HG03196 (cell line): ENCODE measurements at regions not wholly inside any gene's neighbourhood (a gene's known extent, or its start where the extent isn't known, plus 50 kb on each side); places are given as distances from the start of the nearest gene placed in this dataset.
A peak's percentile ranks its signal among the peaks of the same experiment; 100 is the strongest.

Experiments used
- ATAC-seq: cut with Tn5 transposase; IDR thresholded peaks from one replicate; pipeline ENCODE4 v1.9.1; 2021; ENCODE audit not compliant: unreplicated experiment

GRCh38 chr2:14297340-14297739 lies 335.2 kb upstream of the LRATD1 start:
- no peak for ATAC-seq

DNA sequence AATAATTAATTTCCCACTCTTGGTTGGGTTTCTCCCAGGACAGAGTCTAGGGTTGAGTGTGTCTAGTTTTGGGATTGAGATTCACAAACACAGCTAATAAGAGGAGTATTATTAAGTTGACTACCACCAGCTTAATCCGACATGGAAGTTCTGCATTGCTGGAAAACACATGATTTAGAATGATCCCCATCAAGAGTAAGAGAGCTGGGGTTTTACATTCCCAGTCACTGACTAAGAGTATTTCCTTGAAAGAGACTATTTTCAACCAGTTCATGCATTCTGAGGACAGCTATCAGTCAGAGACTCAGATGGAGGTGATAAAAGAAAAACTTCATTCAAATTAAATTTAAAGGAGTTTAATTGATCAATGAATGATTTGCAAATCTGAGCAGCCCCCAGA lies 334.6 kb upstream of the LRATD1 start:
- no peak for ATAC-seq

- ATAC-seq, result no peak
Measured at GRCh38 chr2:14301331-14301730, 331.2 kb upstream of the LRATD1 start.

GRCh38 chr2:14303366-14304115 lies 329.0 kb upstream of the LRATD1 start:
- peak; percentile 86 for ATAC-seq

DNA sequence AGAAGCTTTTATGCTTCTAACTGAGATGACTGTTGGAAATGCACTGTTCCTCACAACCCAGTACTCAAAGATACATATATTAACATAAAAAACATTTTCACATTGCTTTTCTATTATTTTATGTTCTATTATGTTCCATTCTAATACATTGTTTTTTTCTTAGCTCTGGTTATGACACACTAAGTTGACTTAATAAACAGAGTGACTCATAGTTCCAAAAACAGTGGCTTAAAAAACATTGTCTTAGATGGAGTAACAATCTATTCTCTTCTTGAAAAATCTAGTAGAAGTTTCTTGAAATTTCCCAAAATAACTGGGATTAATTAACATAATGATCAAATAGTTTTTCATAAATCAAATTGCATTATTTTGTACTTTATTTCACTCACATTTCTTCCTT lies 328.2 kb upstream of the LRATD1 start:
- no peak for ATAC-seq

- peak; percentile 69 for ATAC-seq
Measured at GRCh38 chr2:14306268-14306861, 326.2 kb upstream of the LRATD1 start.

DNA sequence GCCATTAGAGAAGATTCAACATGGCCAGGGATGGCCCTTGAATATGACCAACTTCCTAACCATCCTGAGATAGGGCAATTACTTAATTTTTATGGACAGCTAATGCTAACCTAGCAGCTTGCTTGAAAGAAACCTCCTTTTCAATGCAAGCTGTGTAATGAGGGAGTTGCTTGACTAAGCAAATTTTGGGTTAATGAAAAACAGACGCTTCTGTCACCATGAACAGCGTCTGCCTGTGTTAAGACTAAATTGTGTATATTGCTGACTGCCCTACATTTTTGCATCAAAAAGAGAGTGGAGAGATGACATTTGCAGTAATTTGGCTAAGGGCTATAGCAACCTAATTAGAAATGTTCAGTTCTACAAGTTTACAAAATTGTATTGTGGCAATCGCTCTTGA lies 319.2 kb upstream of the LRATD1 start:
- ATAC-seq, result no peak

GRCh38 chr2:14316594-14316993 lies 315.9 kb upstream of the LRATD1 start:
- ATAC-seq, result no peak

GRCh38 chr2:14321357-14321756 lies 311.2 kb upstream of the LRATD1 start:
- no peak for ATAC-seq

GRCh38 chr2:14322306-14322705 lies 310.2 kb upstream of the LRATD1 start:
- ATAC-seq, result no peak

DNA sequence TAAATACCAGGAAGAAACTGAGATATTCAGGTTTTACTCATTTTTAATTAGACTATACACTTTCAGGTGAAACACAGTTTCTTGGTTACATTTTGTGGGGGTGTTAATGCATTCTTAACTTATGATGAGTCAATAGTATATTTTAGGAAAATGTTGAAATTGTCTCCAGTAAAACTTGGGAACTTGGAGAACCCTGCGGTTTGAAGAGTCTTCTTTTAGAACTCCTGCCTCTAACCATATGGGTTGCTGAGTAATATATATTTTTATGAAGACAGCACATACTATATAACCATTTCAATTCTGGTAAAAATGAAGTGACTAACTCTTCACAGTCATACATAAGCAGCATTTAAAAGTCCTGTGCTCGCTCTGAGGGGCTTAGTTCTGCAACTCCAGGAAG lies 308.2 kb upstream of the LRATD1 start:
- ATAC-seq, result no peak

DNA sequence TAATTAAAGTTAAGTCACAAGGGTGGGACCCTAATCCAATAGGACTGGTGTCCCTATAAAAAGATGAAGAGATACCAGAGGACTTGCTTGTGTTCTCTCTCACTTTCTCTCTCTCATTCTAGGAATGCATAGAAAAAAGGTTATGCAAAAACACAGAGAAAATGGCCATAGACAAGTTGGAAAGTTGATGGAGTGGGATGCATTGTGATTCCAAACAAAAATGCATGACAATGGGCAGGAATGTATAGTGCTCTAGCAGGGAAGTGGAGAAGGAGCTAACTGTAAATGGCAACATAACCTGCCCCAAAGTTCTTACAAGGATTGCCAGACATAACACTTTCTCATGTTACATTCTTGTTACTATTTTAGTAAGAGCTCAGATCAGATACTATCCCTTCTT lies 301.6 kb upstream of the LRATD1 start:
- no peak for ATAC-seq

DNA sequence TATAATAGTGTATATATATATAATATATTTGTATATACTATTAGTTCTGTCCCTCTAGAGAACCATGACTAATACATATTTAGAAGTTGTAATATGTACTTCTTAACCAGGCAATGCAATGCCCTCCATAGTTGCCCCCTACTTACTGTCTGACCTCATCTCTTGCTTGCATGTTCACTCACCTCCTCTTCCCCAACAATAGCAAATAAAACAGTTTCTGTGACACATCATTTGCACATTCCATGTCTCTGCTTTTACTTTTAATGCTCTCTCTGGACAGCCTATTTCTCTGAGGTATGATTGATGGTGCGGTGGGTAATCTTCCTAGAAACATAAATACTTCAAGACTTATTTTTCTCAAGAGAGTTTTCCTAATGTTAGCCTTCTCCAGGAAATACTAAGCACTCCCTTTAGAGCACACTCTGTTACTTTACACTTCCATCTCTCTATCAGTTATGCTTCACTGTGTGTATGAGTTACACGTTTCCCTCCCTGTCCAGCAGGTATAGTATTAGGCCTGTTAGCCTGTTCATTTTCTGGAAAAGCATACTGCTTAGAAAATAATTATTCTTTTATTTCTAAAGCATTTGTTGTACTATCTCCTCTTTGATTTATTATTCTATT lies 295.6 kb upstream of the LRATD1 start:
- no peak for ATAC-seq

DNA sequence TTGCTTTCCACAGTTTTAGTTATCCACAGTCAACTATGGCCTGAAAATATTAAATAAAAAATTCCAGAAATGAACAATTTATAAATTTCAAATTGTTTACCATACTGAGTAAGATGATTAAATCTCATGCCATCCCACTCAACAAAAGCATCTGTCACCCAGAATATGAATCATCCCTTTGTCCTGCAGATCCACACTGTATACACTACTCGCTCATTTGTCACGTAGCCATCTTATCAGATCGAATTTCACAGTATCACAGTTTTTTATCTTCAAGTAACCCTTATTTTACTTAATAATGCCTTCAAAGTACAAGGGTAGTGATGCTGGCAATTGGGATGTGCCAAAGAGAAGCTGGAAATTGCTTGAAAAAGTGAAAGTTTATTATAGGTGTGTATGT lies 291.8 kb upstream of the LRATD1 start:
- ATAC-seq, result no peak

DNA sequence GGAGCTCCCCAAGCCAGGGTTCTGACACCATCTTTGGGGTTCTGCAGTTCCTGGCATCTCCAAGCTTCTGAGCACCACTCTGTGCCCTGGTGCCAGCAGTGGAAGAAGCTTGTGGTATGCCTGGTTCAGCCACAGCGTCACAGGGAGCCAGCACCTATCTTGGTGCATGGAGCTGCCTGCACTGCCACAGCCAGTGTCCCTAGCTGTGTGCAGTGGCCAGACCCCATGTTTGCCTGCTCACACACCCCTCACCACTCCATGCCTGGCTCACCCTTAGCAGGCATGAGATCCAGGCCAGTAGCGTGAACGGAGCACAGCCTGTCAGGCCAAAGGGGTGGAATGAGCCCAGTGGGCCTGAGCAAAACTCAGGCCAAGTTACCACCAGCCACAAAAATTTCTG lies 290.2 kb upstream of the LRATD1 start:
- ATAC-seq, result no peak

- ATAC-seq, result no peak
Measured at GRCh38 chr2:14344355-14344754, 288.2 kb upstream of the LRATD1 start.

- no peak for ATAC-seq
Measured at GRCh38 chr2:14348247-14348646, 284.3 kb upstream of the LRATD1 start.

DNA sequence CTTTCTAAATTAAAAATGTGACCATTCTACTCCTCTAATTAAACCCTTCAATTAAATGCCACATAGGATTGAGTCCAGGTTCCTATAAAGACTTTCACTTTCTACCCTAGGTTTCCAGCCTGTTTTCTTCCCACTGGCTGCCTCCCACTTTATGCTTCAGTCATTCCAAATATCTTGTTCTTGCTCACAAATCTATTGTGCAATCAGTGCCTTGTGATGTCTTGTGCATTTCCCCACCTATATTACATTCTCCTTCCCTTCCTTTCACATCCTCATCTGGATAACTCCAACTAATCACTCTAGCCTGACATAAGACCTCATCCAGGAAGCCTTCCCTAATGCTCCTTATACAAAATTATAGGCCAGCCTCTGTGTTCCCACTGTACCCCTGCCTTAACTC lies 281.7 kb upstream of the LRATD1 start:
- no peak for ATAC-seq

- ATAC-seq, result no peak
Measured at GRCh38 chr2:14352067-14352466, 280.4 kb upstream of the LRATD1 start.

GRCh38 chr2:14354231-14354630 lies 278.3 kb upstream of the LRATD1 start:
- ATAC-seq, result no peak

DNA sequence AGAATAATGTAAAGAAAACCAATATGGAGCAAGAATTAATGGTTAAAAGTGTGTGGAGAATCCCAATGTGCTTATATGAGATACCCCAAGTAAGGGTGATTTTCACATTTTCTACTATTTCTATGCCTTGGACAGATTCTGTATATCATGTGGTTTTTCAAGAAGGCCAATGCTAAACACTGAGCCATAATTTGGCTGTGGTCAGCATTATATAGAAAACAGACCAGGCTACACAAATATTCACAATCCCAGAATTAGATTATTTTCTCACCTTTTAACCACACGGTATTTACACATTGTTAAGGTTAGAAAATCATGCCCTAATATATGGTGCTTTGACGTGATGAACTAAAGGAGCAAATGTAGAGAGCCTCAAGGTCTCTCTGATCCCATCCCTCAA lies 277.4 kb upstream of the LRATD1 start:
- ATAC-seq, result no peak

- ATAC-seq, result no peak
Measured at GRCh38 chr2:14358339-14358738, 274.2 kb upstream of the LRATD1 start.

- ATAC-seq, result no peak
Measured at GRCh38 chr2:14358774-14359173, 273.7 kb upstream of the LRATD1 start.
